HEK293 (cell line): ENCODE measurements at regions not wholly inside any gene's neighbourhood (a gene's known extent, or its start where the extent isn't known, plus 50 kb on each side); places are given as distances from the start of the nearest gene placed in this dataset.

Experiments
- AEBP2 ChIP-seq: fragments of 450-650 bp; formaldehyde crosslinking; IDR thresholded peaks from 2 replicates; pipeline ENCODE4 v1.5.1; 2016; ENCODE audit warnings: missing biosample characterization, missing genetic modification characterization, borderline replicate concordance
- EGR2 ChIP-seq: fragments of 450-650 bp; formaldehyde crosslinking; IDR thresholded peaks from 2 replicates; pipeline ENCODE4 v1.5.1; 2016; ENCODE audit warnings: low read depth, missing biosample characterization, missing genetic modification characterization
- FEZF1 ChIP-seq: fragments of 450-650 bp; formaldehyde crosslinking; IDR thresholded peaks from 2 replicates; pipeline ENCODE4 v1.5.1; 2016; ENCODE audit warnings: missing biosample characterization, missing genetic modification characterization
- GFI1B ChIP-seq: fragments of 450-650 bp; formaldehyde crosslinking; IDR thresholded peaks from 2 replicates; pipeline ENCODE4 v1.5.1; 2016; ENCODE audit warnings: missing biosample characterization, missing genetic modification characterization
- KLF8 ChIP-seq: fragments of 450-650 bp; formaldehyde crosslinking; IDR thresholded peaks from 2 replicates; pipeline ENCODE4 v1.5.1; 2016; ENCODE audit warnings: missing biosample characterization, missing genetic modification characterization
- PRDM6 ChIP-seq: fragments of 450-650 bp; formaldehyde crosslinking; IDR thresholded peaks from 2 replicates; pipeline ENCODE4 v1.5.1; 2017; ENCODE audit warnings: missing biosample characterization, missing genetic modification characterization
- REPIN1 ChIP-seq: fragments of 450-650 bp; formaldehyde crosslinking; IDR thresholded peaks from 2 replicates; pipeline ENCODE4 v1.5.1; 2017; ENCODE audit warnings: missing biosample characterization, missing genetic modification characterization, low read depth
- ZBTB8A ChIP-seq: fragments of 450-650 bp; formaldehyde crosslinking; IDR thresholded peaks from 2 replicates; pipeline ENCODE4 v1.5.1; 2016; ENCODE audit warnings: missing biosample characterization, missing genetic modification characterization
- ZFP3 ChIP-seq: fragments of 450-650 bp; formaldehyde crosslinking; IDR thresholded peaks from 2 replicates; pipeline ENCODE4 v1.5.1; 2016; ENCODE audit warnings: low read depth, missing biosample characterization, missing genetic modification characterization
- ZFP69B ChIP-seq: fragments of 450-650 bp; formaldehyde crosslinking; IDR thresholded peaks from 2 replicates; pipeline ENCODE4 v1.5.1; 2016; ENCODE audit warnings: missing biosample characterization, missing genetic modification characterization
- ZNF157 ChIP-seq: fragments of 450-650 bp; formaldehyde crosslinking; IDR thresholded peaks from 2 replicates; pipeline ENCODE4 v1.5.1; 2016; ENCODE audit warnings: missing biosample characterization, missing genetic modification characterization
- ZNF169 ChIP-seq: fragments of 450-650 bp; formaldehyde crosslinking; IDR thresholded peaks from 2 replicates; pipeline ENCODE4 v1.5.1; 2016; ENCODE audit warnings: missing biosample characterization, missing genetic modification characterization
- ZNF2 ChIP-seq: fragments of 450-650 bp; formaldehyde crosslinking; IDR thresholded peaks from 2 replicates; pipeline ENCODE4 v1.5.1; 2016; ENCODE audit warnings: missing biosample characterization, missing genetic modification characterization
- ZNF223 ChIP-seq: fragments of 450-650 bp; formaldehyde crosslinking; IDR thresholded peaks from 2 replicates; pipeline ENCODE4 v1.5.1; 2016; ENCODE audit warnings: missing biosample characterization, missing genetic modification characterization
- ZNF24 ChIP-seq: fragments of 450-650 bp; formaldehyde crosslinking; IDR thresholded peaks from 2 replicates; pipeline ENCODE4 v1.5.1; 2016; ENCODE audit warnings: missing biosample characterization, missing genetic modification characterization
- ZNF248 ChIP-seq: fragments of 450-650 bp; formaldehyde crosslinking; IDR thresholded peaks from 2 replicates; pipeline ENCODE4 v1.5.1; 2017; ENCODE audit warnings: missing biosample characterization, missing genetic modification characterization
- ZNF274 ChIP-seq, 2 experiments: fragments of 200-500 bp in 1 of 2; fragments of 450-650 bp in 1 of 2; sonication (Bioruptor generic) in 1 of 2; formaldehyde crosslinking in 1 of 2; IDR thresholded peaks; 2 replicates each; pipeline versions ENCODE4 v1.5.1 to v1.6.1; 2014 to 2016; ENCODE audit warnings: borderline replicate concordance in 1 of 2, inconsistent platforms in 1 of 2, low read length in 1 of 2, missing biosample characterization in 1 of 2, missing genetic modification characterization in 1 of 2
- ZNF335 ChIP-seq: fragments of 450-650 bp; formaldehyde crosslinking; conservative IDR thresholded peaks from 2 replicates; pipeline ENCODE4 v1.5.1; 2016; ENCODE audit warnings: missing biosample characterization, missing genetic modification characterization
- ZNF391 ChIP-seq: fragments of 450-650 bp; formaldehyde crosslinking; IDR thresholded peaks from 2 replicates; pipeline ENCODE4 v1.5.1; 2016; ENCODE audit warnings: low read depth, missing biosample characterization, missing genetic modification characterization, borderline replicate concordance
- ZNF433 ChIP-seq: fragments of 450-650 bp; formaldehyde crosslinking; IDR thresholded peaks from 2 replicates; pipeline ENCODE4 v1.5.1; 2016; ENCODE audit warnings: missing biosample characterization, missing genetic modification characterization, low read depth
- ZNF558 ChIP-seq: fragments of 450-650 bp; formaldehyde crosslinking; IDR thresholded peaks from 2 replicates; pipeline ENCODE4 v1.5.1; 2016; ENCODE audit warnings: missing biosample characterization, missing genetic modification characterization
- ZNF664 ChIP-seq: fragments of 450-650 bp; formaldehyde crosslinking; IDR thresholded peaks from 2 replicates; pipeline ENCODE4 v1.5.1; 2016; ENCODE audit warnings: missing biosample characterization, missing genetic modification characterization
- ZNF747 ChIP-seq: fragments of 450-650 bp; formaldehyde crosslinking; IDR thresholded peaks from 2 replicates; pipeline ENCODE4 v1.5.1; 2016; ENCODE audit warnings: missing biosample characterization, missing genetic modification characterization
- ZNF843 ChIP-seq: fragments of 450-650 bp; formaldehyde crosslinking; IDR thresholded peaks from 2 replicates; pipeline ENCODE4 v1.5.1; 2016; ENCODE audit warnings: missing biosample characterization, missing genetic modification characterization
- ZSCAN23 ChIP-seq: fragments of 450-650 bp; formaldehyde crosslinking; IDR thresholded peaks from 2 replicates; pipeline ENCODE4 v1.5.1; 2016; ENCODE audit warnings: missing biosample characterization, missing genetic modification characterization
- TF ChIP-seq, protein P1 (sequence below): fragments of 450-650 bp; formaldehyde crosslinking; IDR thresholded peaks from 2 replicates; pipeline ENCODE4 v1.5.1; 2016; ENCODE audit warnings: missing biosample characterization, missing genetic modification characterization
- TF ChIP-seq, protein P2 (sequence below): fragments of 450-650 bp; formaldehyde crosslinking; IDR thresholded peaks from 2 replicates; pipeline ENCODE4; 2016; ENCODE audit warnings: missing biosample characterization, missing genetic modification characterization
- TF ChIP-seq, protein P3 (sequence below): fragments of 450-650 bp; formaldehyde crosslinking; IDR thresholded peaks from 2 replicates; pipeline ENCODE4 v1.5.1; 2016; ENCODE audit warnings: missing biosample characterization, missing genetic modification characterization
- TF ChIP-seq, protein P4 (sequence below): fragments of 450-650 bp; formaldehyde crosslinking; IDR thresholded peaks from 2 replicates; pipeline ENCODE4 v1.5.1; 2016; ENCODE audit warnings: missing biosample characterization, missing genetic modification characterization
- TF ChIP-seq, protein P5 (sequence below): fragments of 450-650 bp; formaldehyde crosslinking; IDR thresholded peaks from 2 replicates; pipeline ENCODE4 v1.5.1; 2017; ENCODE audit warnings: missing biosample characterization, missing genetic modification characterization

DNA sequence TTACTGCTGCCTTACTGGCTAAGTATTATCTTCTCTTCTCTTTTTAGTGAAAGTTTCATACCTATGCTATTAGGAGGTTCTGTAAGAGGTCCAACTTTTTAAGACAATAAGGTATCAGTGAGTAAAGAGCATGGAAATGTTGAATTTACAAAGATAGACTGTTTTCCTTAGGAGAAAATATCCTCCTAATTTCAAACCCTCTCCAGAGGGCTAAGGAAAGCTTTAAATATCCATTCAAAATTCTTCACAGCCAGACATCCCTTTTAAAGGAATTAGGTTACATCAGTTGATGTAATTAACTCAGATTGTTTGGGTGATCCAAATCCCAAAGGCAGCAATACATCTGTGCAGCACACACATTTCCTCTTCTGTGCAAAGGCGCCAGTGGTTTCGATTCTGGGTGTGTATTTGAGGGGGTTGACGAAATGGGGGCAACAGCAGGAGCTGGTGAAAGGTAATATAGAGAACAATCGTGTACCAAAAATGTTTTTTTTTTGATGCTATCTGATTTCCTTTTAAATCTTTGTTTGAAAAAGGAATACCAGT, 273.8 kb upstream of the RPS23 start (continued):
- TF ChIP-seq AEBP2 (tag by site-specific recombination) (no peak), ZNF24 (no peak), ZSCAN23 (tag by site-specific recombination) (no peak), ZNF157 (tag by site-specific recombination) (no peak), EGR2 (tag by site-specific recombination) (no peak), REPIN1 (tag by site-specific recombination) (no peak), ZNF664 (no peak), ZNF433 (tag by site-specific recombination) (no peak), FEZF1 (tag by site-specific recombination) (peak; percentile 33; the same call in 1 of the 2 replicates), ZNF2 (tag by site-specific recombination) (no peak), ZNF558 (tag by site-specific recombination) (no peak), ZNF843 (peak; percentile 66), PRDM6 (tag by site-specific recombination) (peak; percentile 47), ZFP69B (no peak), GFI1B (tag by site-specific recombination) (peak; percentile 52; the same call in 1 of the 2 replicates), KLF8 (no peak), ZNF335 (tag by site-specific recombination) (0 out of 2 replicates have a peak, but pooled peaks have one; percentile 14), ZNF391 (tag by site-specific recombination) (no peak), ZNF223 (no peak), ZFP3 (tag by site-specific recombination) (no peak), ZNF248 (tag by site-specific recombination) (no peak), ZNF169 (tag by site-specific recombination) (no peak), ZNF747 (tag by site-specific recombination) (no peak), ZBTB8A (no peak), ZNF274 (IDR thresholded peaks at IDR 0.05; ENCODE audit: low read length) (no peak), ZNF274 (tag by site-specific recombination; IDR thresholded peaks at IDR 0.05; ENCODE audit: borderline replicate concordance) (no peak)
- TF ChIP-seq, protein P1, sequence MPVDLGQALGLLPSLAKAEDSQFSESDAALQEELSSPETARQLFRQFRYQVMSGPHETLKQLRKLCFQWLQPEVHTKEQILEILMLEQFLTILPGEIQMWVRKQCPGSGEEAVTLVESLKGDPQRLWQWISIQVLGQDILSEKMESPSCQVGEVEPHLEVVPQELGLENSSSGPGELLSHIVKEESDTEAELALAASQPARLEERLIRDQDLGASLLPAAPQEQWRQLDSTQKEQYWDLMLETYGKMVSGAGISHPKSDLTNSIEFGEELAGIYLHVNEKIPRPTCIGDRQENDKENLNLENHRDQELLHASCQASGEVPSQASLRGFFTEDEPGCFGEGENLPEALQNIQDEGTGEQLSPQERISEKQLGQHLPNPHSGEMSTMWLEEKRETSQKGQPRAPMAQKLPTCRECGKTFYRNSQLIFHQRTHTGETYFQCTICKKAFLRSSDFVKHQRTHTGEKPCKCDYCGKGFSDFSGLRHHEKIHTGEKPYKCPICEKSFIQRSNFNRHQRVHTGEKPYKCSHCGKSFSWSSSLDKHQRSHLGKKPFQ (tag by site-specific recombination): no peak
- TF ChIP-seq, protein P2, sequence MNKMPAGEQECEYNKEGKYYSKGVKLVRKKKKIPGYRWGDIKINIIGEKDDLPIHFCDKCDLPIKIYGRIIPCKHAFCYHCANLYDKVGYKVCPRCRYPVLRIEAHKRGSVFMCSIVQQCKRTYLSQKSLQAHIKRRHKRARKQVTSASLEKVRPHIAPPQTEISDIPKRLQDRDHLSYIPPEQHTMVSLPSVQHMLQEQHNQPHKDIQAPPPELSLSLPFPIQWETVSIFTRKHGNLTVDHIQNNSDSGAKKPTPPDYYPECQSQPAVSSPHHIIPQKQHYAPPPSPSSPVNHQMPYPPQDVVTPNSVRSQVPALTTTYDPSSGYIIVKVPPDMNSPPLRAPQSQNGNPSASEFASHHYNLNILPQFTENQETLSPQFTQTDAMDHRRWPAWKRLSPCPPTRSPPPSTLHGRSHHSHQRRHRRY: no peak
- TF ChIP-seq, protein P3, sequence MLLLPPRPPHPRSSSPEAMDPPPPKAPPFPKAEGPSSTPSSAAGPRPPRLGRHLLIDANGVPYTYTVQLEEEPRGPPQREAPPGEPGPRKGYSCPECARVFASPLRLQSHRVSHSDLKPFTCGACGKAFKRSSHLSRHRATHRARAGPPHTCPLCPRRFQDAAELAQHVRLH: no peak
- TF ChIP-seq, protein P4, sequence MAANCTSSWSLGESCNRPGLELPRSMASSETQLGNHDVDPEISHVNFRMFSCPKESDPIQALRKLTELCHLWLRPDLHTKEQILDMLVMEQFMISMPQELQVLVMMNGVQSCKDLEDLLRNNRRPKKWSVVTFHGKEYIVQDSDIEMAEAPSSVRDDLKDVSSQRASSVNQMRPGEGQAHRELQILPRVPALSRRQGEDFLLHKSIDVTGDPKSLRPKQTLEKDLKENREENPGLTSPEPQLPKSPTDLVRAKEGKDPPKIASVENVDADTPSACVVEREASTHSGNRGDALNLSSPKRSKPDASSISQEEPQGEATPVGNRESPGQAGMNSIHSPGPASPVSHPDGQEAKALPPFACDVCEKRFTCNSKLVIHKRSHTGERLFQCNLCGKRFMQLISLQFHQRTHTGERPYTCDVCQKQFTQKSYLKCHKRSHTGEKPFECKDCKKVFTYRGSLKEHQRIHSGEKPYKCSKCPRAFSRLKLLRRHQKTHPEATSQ: no peak
- TF ChIP-seq, protein P5, sequence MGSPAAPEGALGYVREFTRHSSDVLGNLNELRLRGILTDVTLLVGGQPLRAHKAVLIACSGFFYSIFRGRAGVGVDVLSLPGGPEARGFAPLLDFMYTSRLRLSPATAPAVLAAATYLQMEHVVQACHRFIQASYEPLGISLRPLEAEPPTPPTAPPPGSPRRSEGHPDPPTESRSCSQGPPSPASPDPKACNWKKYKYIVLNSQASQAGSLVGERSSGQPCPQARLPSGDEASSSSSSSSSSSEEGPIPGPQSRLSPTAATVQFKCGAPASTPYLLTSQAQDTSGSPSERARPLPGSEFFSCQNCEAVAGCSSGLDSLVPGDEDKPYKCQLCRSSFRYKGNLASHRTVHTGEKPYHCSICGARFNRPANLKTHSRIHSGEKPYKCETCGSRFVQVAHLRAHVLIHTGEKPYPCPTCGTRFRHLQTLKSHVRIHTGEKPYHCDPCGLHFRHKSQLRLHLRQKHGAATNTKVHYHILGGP: no peak
